ENCODE measurements at regions not wholly inside any gene's neighbourhood (a gene's known extent, or its start where the extent isn't known, plus 50 kb on each side); places are given as distances from the start of the nearest gene placed in this dataset.

DNA sequence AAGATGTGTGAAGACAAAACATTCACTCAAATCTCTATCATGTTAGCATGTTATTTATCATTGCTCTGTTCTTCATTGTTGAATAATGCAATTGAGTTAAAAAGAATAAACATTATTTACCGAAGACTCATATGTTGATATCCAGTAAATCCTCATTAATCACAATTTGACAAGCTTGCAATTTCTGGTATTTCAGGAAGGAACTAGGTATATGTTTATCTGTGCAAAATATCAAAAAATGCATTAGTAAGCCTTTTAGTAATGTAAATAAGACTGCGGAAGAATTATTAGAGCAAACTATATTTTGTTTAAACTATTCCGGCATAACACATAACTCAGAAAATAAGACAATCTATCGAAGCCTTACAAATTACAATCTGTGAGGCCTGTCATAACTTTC, 222.7 kb upstream of the NOVA1 start:
- TF ChIP-seq, protein P1, sequence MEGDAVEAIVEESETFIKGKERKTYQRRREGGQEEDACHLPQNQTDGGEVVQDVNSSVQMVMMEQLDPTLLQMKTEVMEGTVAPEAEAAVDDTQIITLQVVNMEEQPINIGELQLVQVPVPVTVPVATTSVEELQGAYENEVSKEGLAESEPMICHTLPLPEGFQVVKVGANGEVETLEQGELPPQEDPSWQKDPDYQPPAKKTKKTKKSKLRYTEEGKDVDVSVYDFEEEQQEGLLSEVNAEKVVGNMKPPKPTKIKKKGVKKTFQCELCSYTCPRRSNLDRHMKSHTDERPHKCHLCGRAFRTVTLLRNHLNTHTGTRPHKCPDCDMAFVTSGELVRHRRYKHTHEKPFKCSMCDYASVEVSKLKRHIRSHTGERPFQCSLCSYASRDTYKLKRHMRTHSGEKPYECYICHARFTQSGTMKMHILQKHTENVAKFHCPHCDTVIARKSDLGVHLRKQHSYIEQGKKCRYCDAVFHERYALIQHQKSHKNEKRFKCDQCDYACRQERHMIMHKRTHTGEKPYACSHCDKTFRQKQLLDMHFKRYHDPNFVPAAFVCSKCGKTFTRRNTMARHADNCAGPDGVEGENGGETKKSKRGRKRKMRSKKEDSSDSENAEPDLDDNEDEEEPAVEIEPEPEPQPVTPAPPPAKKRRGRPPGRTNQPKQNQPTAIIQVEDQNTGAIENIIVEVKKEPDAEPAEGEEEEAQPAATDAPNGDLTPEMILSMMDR (IDR thresholded peaks at IDR 0.05): no peak
- no peak for TF ChIP-seq POLR2A (IDR thresholded peaks at IDR 0.05)

Measured in heart left ventricle (tissue), 13 donors.